ENCODE measurements at regions not wholly inside any gene's neighbourhood (a gene's known extent, or its start where the extent isn't known, plus 50 kb on each side); places are given as distances from the start of the nearest gene placed in this dataset.
A peak's percentile ranks its signal among the peaks of the same experiment; 100 is the strongest.

DNA sequence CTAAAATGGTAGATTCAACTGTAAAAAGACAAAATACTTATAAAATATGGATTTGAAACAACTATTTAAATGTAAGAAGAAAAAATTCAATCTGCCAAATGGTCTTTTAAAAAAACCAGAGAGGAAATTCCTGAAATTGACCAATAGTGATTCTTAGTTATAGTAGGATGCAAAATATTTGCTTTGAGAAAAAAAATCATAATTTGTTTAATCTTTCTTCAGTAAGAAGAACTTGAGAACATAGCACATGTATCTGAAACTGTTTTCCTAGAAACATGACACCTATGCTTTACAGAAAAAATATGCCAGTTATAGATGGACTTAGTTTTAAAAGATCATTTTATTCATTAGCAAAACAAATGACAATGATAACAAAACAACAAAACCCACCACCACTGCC lies 186.9 kb upstream of the CD180 start:
- DNase-seq: no peak

GRCh38 chr5:67381236-67381880 lies 184.8 kb upstream of the CD180 start:
- DNase-seq: no peak

GRCh38 chr5:67380431-67380830 lies 183.8 kb upstream of the CD180 start:
- DNase-seq: no peak

- DNase-seq: no peak
Measured at GRCh38 chr5:67379753-67380152, 183.2 kb upstream of the CD180 start.

- DNase-seq: no peak
Measured at GRCh38 chr5:67378256-67378655, 181.7 kb upstream of the CD180 start.

- no peak for DNase-seq
Measured at GRCh38 chr5:67377631-67378030, 181.0 kb upstream of the CD180 start.

DNA sequence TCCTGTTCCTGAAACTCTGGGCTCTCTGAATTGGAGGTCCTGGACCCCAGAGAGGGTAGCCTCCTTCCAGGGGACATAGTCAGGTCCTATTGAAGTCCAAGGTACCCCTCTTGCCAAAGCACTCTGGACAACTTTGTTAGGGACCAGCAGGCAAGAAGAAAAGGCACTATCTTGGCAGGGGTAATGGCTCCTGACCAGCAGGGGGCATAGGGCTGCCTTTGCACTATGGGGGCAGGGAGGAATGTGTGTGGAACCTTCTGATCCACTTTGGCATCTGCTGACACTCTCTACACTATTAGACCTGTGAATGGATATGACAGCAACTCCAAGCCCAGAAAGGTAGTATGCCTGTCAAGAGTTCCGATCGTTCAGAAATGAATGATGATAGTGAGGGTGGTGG lies 179.0 kb upstream of the CD180 start:
- DNase-seq: no peak

DNA sequence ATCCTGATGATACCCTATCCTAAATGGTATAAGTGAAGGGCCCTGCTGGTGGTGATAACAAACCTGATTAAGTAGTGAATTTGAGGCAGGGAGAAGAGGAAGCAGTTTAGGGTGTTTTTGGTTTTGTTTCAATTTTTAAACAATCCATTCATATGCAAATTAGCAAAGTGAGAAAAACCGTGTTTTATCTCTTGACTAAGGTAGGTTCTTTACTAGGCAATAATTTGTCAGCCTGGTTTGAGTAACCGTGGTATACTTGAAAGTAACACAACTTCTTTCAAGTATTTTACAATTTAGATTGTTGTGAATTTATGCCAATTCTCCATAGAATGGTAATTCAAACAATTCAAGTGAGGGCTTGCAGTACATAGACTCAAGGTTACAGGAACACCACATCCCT lies 177.8 kb upstream of the CD180 start:
- no peak for DNase-seq

- no peak for DNase-seq
Measured at GRCh38 chr5:67373518-67373917, 176.9 kb upstream of the CD180 start.

GRCh38 chr5:67372887-67373286 lies 176.3 kb upstream of the CD180 start:
- no peak for DNase-seq

DNA sequence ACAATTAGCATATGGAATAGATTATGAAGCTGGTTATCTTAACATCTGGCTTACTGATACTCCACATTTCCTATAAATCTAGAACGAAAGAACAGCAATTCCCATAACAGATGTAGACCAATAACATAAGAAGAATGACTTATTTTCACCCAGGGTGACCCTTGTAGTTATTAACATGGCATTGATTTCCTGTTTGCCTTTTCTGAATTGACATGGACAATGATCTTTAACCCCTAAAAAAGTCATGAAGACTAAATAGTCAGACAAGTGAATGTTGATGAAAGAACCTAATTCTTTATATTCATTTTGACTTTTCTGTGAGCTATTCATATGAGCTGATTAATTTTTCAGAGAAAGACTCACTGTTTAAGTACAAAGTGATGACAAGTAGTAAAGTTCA lies 175.3 kb upstream of the CD180 start:
- no peak for DNase-seq

- no peak for DNase-seq
Measured at GRCh38 chr5:67366691-67367395, 170.2 kb upstream of the CD180 start.

DNA sequence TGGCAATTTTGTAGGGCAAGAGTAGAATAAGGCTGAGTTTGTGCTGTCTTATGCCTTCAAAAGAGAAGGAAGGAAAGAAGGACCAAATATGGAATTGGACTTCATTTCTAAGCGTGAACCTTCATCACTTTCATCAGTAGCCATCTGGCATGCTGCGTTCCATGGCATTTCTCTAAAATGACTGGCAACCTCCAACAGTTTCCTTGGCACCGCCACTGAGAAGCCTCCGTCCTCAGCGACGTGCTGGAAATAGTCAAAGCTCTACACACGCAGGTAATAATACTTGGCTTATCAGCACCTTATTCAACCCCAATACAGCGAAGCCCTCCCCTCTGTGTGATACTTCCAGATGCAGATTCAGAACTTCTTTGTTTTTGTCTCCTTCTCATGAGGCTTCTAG lies 169.7 kb upstream of the CD180 start:
- DNase-seq: no peak

DNA sequence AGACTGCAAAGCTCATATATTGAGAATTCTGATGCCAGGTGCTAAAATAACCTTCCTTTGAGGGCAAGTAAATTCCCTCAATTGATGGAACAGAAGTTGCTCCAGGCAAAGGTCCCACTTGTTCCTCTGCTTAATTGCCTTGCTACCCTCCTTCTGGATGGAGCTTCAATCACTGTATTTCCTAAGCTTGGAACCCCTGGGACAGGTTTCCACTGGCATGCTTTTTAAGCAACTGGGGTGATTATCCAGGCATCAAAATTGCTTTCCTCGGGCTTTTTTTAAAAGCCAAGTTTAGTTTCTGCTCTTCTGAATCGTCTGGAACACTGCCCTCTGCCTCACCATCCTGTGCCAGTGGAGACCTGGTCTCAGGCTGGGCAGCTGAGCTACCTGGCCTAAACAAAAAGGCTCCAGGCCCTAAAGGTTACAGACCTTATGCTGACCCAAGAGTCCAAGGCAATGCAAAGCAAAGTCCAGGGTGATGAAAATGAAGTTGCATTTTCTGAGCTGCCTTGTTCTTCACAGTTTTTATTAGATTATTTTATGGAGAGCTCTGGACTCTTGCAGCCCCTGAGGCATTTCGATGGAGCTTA lies 167.9 kb upstream of the CD180 start:
- no peak for DNase-seq

- no peak for DNase-seq
Measured at GRCh38 chr5:67363963-67364362, 167.4 kb upstream of the CD180 start.

DNA sequence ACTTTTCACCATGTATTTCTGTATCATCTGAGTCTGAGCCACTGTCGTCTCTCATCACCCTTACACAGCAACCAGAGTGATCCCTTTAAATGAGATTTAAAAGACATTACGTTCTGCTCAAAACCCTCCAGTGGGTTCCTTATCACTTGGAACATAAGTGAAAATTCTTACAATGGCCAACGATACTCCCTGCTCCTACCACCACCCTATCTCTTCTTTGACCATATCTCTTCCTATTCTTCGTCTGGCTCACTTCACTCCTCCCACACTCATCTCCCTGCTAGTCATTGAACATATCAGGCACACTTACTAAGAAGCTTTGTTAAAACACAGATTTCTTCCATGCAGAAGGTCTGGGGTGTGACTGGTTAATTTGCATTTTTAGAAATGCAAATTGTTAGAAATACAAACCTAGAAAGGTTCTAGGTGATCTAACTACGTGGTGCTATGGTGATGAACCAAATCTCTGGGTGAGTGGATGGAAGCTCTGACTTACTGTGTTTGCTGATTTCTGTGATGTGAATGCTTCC lies 166.6 kb upstream of the CD180 start:
- no peak for DNase-seq

DNA sequence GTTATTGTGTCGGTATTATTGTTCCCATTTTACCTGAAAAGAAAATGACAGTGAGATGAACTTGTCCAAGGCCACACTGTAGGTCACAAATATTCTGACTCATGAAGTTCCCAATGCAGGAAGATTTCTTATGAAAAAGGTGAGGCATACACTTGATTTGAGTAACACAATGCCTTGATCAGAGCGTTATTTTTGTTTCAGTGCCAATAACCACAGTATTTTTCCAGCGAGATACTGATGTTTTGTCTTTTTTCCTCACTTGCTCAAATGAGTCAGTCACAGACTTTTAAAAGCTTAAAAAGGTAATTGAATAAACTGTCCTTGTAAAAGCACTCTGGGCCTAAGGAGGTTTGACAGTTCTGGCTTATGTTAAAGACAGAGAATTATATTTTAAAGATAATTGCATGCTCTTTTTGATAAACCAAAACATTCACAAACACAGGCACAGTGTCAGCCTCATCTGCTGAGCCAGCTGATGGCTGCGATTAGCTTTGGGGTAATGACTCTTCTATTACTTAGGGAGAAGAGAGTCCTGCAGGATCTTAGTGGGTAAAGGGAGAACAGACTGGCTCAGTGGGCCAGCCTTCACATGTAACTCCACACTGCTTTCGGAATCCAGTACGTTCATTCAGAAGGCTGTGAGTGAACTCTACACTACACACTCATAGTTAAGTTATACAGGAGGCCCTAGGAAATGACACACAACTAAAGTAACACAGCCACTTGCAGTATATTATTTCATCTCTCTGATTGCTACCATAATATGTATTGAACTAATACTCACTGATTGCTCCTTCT lies 165.5 kb upstream of the CD180 start:
- DNase-seq: no peak

DNA sequence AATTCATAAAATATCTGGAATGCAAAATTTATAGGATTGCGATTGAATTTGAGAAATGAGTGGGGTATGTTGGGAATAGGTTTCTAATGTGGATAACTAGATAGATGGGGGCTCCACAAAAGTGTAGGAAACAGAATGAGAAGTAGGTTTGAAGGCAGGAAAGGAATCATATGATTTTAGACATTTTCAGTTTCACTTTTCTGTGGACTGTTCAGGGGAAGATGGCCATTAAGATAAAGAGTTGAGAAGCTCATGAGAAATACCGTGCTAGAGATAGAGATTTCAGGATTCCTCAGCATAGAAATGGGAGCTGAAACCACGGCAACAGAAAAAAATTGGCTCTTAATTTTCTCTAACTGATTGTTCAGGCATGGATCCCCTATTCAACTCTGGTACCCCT lies 163.4 kb upstream of the CD180 start:
- no peak for DNase-seq

- no peak for DNase-seq
Measured at GRCh38 chr5:67358186-67358585, 161.6 kb upstream of the CD180 start.

GRCh38 chr5:67355120-67355713 lies 158.6 kb upstream of the CD180 start:
- no peak for DNase-seq

- DNase-seq: peak; percentile 20
Measured at GRCh38 chr5:67353500-67354450, 157.2 kb upstream of the CD180 start.
